ENCODE measurements at regions not wholly inside any gene's neighbourhood (a gene's known extent, or its start where the extent isn't known, plus 50 kb on each side); places are given as distances from the start of the nearest gene placed in this dataset.
A peak's percentile ranks its signal among the peaks of the same experiment; 100 is the strongest.

DNA sequence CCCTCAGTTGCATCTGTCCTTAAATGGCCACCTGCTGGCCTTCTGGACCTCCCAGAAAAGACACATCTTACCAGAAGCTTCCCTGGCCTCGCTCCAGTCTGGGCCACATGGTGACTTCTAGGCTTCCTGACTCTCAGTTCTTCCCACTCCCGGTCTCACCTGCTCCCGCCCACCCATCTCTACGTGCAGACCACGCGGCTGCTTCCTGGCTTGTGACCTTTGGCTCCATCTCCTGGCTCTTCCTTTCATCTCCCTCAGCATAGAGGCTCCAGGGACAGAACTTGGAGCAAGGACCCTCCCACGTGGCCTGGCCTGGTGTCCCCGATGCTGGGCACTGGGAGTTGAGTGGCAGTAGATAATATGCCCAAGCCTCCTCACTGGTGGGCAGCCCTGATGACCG, 124.9 kb upstream of the IRF2BP2 start:
- Mint-ChIP-seq H3K4me3 (no peak overlapping the region), H3K27ac (peak overlapping the region; percentile 80), H3K9me3 (no peaks in the 10 kb centered on the region), H3K36me3 (ENCODE audit: low read depth) (no peaks in the 10 kb centered on the region), H3K4me1 (peaks cover 89% of the 10 kb centered on the region), H3K27me3 (ENCODE audit: low read depth, poor library complexity) (peaks cover 5% of the 10 kb centered on the region)
- TF ChIP-seq CTCF (IDR thresholded peaks at IDR 0.05), result no peak
- DNase-seq, result no peak

- Mint-ChIP-seq H3K36me3 (ENCODE audit: low read depth) (no peaks in the 10 kb centered on the region), H3K4me3 (no peak overlapping the region), H3K9me3 (no peaks in the 10 kb centered on the region), H3K4me1 (peaks cover 90% of the 10 kb centered on the region), H3K27ac (peak overlapping the region; percentile 80), H3K27me3 (ENCODE audit: low read depth, poor library complexity) (peaks cover 5% of the 10 kb centered on the region)
- DNase-seq, result no peak
- no peak for TF ChIP-seq CTCF (IDR thresholded peaks at IDR 0.05)
These were observed 124.4 kb upstream of the IRF2BP2 start for GRCh38 chr1:234734412-234734835.

DNA sequence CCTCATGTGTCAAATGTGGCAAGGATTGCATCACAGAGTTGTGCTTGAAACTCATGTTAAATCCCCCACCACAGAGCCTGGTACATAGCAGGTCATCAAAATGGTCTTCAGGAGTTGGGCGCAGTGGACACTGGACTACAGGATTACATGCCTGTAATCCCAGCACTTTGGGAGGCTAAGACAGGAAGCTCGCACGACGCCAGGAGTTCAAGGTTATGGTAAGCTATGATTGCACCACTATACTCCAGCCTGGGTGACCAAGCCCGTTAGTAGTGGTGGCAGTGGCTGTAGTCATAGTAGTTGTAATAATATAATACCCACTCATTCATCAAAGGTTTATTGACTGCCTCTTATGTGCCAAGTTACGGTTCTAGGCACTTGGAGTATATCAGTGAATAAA, 123.4 kb upstream of the IRF2BP2 start:
- TF ChIP-seq CTCF (IDR thresholded peaks at IDR 0.05), result no peak
- peaks cover 89% of the 10 kb centered on the region for H3K4me1 Mint-ChIP-seq
- H3K27ac Mint-ChIP-seq, result no peak overlapping the region
- H3K36me3 Mint-ChIP-seq (ENCODE audit: low read depth), result no peaks in the 10 kb centered on the region
- no peaks in the 10 kb centered on the region for H3K9me3 Mint-ChIP-seq
- no peak overlapping the region for H3K4me3 Mint-ChIP-seq
- no peak for DNase-seq
- peaks cover 5% of the 10 kb centered on the region for H3K27me3 Mint-ChIP-seq (ENCODE audit: low read depth, poor library complexity)

- no peaks in the 10 kb centered on the region for H3K36me3 Mint-ChIP-seq (ENCODE audit: low read depth)
- DNase-seq, result no peak
- peaks cover 89% of the 10 kb centered on the region for H3K4me1 Mint-ChIP-seq
- H3K27me3 Mint-ChIP-seq (ENCODE audit: low read depth, poor library complexity), result peaks cover 5% of the 10 kb centered on the region
- no peaks in the 10 kb centered on the region for H3K9me3 Mint-ChIP-seq
- H3K4me3 Mint-ChIP-seq, result no peak overlapping the region
- peak overlapping the region; percentile 66 for H3K27ac Mint-ChIP-seq
- no peak for TF ChIP-seq CTCF (IDR thresholded peaks at IDR 0.05)
These were observed 122.9 kb upstream of the IRF2BP2 start for GRCh38 chr1:234732671-234733390.

GRCh38 chr1:234732260-234732659, 122.3 kb upstream of the IRF2BP2 start:
- peaks cover 5% of the 10 kb centered on the region for H3K27me3 Mint-ChIP-seq (ENCODE audit: low read depth, poor library complexity)
- no peak for TF ChIP-seq CTCF (IDR thresholded peaks at IDR 0.05)
- no peak for DNase-seq
- H3K36me3 Mint-ChIP-seq (ENCODE audit: low read depth), result no peaks in the 10 kb centered on the region
- no peaks in the 10 kb centered on the region for H3K9me3 Mint-ChIP-seq
- H3K4me1 Mint-ChIP-seq, result peaks cover 89% of the 10 kb centered on the region
- peak overlapping the region; percentile 66 for H3K27ac Mint-ChIP-seq
- no peak overlapping the region for H3K4me3 Mint-ChIP-seq

- DNase-seq, result no peak
- TF ChIP-seq CTCF (IDR thresholded peaks at IDR 0.05), result no peak
- Mint-ChIP-seq H3K36me3 (ENCODE audit: low read depth) (no peaks in the 10 kb centered on the region), H3K4me1 (peaks cover 89% of the 10 kb centered on the region), H3K9me3 (no peaks in the 10 kb centered on the region), H3K27me3 (ENCODE audit: low read depth, poor library complexity) (peaks cover 5% of the 10 kb centered on the region), H3K27ac (no peak overlapping the region), H3K4me3 (no peak overlapping the region)
These were observed 121.6 kb upstream of the IRF2BP2 start for GRCh38 chr1:234731569-234732085.

Measured in nephron progenitor cell (in vitro differentiated cells).